GM23248 (cell line): ENCODE measurements at regions not wholly inside any gene's neighbourhood (a gene's known extent, or its start where the extent isn't known, plus 50 kb on each side); places are given as distances from the start of the nearest gene placed in this dataset.

Experiments
- EZH2 ChIP-seq: fragments of 200-600 bp; sonication (generic); IDR thresholded peaks from 2 replicates; pipeline ENCODE4 v1.6.1; 2018; ENCODE audit warnings: antibody characterized with exemption, mild to moderate bottlenecking; ENCODE audit not compliant: insufficient read depth, poor library complexity, severe bottlenecking
- EZH2phosphoT487 ChIP-seq: fragments of 200-600 bp; sonication (generic); IDR thresholded peaks from 2 replicates; pipeline ENCODE4 v1.6.1; 2018; ENCODE audit warnings: antibody characterized with exemption, moderate library complexity, mild to moderate bottlenecking, low read depth; ENCODE audit not compliant: insufficient read depth

DNA sequence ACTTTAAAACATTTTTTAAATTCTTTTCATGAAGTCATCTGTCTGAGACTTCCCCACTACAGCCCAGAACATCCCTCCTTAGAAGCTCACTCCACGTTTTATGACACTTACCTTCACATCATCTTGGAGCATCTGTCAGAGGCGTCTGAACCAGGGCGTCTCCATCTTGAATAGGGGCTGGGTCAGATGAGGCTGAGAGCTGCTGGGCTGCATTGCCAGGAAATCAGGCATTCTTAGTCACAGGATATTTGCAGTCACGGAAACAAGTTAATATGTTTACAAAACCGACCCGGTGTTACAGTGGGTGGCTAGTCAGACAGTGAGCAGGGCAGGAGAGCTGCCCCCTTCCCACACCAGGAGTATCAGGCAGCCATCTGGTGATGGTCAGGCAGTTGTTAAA lies 456.5 kb downstream of the FBXO15 start:
- TF ChIP-seq EZH2: no peak
- no peak for TF ChIP-seq EZH2phosphoT487
